NCI-H446 (cell line): ENCODE measurements at regions not wholly inside any gene's neighbourhood (a gene's known extent, or its start where the extent isn't known, plus 50 kb on each side); places are given as distances from the start of the nearest gene placed in this dataset.

Experiments used
- DNase-seq, 2 experiments: peaks; one replicate each; lab custom pipeline; 2025; lab: John Stamatoyannopoulos, UW

GRCh38 chr11:91241226-91241625, 983.4 kb upstream of the FAT3 start:
- DNase-seq = no peak

- no peak for DNase-seq
These were observed 985.3 kb upstream of the FAT3 start for GRCh38 chr11:91239359-91239758.

GRCh38 chr11:91231226-91231625, 993.4 kb upstream of the FAT3 start:
- no peak for DNase-seq

- DNase-seq = no peak
These were observed 994.0 kb upstream of the FAT3 start for GRCh38 chr11:91230647-91231046.

GRCh38 chr11:91222830-91223229, 1000.0 kb upstream of the CHORDC1 start:
- peak in 1 of 2 experiments; percentile 19 for DNase-seq

GRCh38 chr11:91220476-91221202, 997.8 kb upstream of the CHORDC1 start:
- DNase-seq = no peak

- no peak for DNase-seq
These were observed 996.7 kb upstream of the CHORDC1 start for GRCh38 chr11:91219535-91219934.

- DNase-seq = no peak
These were observed 986.9 kb upstream of the CHORDC1 start for GRCh38 chr11:91209751-91210150.

GRCh38 chr11:91209306-91209705, 986.5 kb upstream of the CHORDC1 start:
- DNase-seq = no peak

GRCh38 chr11:91199866-91200265, 977.0 kb upstream of the CHORDC1 start:
- DNase-seq = no peak

- no peak for DNase-seq
These were observed 971.7 kb upstream of the CHORDC1 start for GRCh38 chr11:91194546-91194945.

- no peak for DNase-seq
These were observed 965.6 kb upstream of the CHORDC1 start for GRCh38 chr11:91188484-91188883.

- no peak for DNase-seq
These were observed 964.5 kb upstream of the CHORDC1 start for GRCh38 chr11:91187314-91187713.

GRCh38 chr11:91178366-91178765, 955.5 kb upstream of the CHORDC1 start:
- no peak for DNase-seq

- DNase-seq = no peak
These were observed 951.9 kb upstream of the CHORDC1 start for GRCh38 chr11:91174734-91175133.

- peak in 1 of 2 experiments; percentile 34 for DNase-seq
These were observed 951.3 kb upstream of the CHORDC1 start for GRCh38 chr11:91174193-91174592.

GRCh38 chr11:91173701-91174100, 950.9 kb upstream of the CHORDC1 start:
- no peak for DNase-seq

GRCh38 chr11:91170711-91171110, 947.9 kb upstream of the CHORDC1 start:
- DNase-seq = no peak

- DNase-seq = no peak
These were observed 941.6 kb upstream of the CHORDC1 start for GRCh38 chr11:91164452-91164822.

- peak in 1 of 2 experiments; percentile 46 for DNase-seq
These were observed 941.0 kb upstream of the CHORDC1 start for GRCh38 chr11:91163619-91164451.

- DNase-seq = no peak
These were observed 937.8 kb upstream of the CHORDC1 start for GRCh38 chr11:91160661-91161060.

- DNase-seq = no peak
These were observed 936.2 kb upstream of the CHORDC1 start for GRCh38 chr11:91158891-91159537.

- no peak for DNase-seq
These were observed 935.4 kb upstream of the CHORDC1 start for GRCh38 chr11:91158297-91158696.
